ENCODE measurements at regions not wholly inside any gene's neighbourhood (a gene's known extent, or its start where the extent isn't known, plus 50 kb on each side); places are given as distances from the start of the nearest gene placed in this dataset.

DNA sequence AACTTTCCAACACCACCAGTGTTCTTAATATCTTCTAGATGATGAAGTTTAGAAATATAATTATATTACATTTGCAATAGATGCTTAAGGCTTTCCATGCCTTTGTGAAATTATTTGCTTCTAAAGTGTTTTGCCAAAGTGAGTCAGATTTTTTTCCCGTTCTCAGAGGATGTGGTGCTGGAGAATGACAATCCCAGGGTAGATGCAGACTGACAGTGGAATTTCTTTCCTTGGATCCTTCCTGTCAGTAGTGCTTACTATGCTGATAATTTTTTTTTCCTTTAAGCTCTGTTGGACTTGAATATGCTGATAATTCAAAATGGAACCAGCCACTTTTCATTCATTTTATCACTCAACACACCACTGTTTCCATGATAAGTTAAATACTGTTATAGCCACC, 59.9 kb upstream of the SOX4 start:
- no peak for DNase-seq
- Histone ChIP-seq H3K4me2 (replicated peaks; ENCODE audit: low read depth, low read length, poor library complexity, severe bottlenecking) (no peak overlapping the region), H3K9ac (ENCODE audit: low read length) (no peak overlapping the region), H3K9me3 (ENCODE audit: control extremely low read depth in 1 of 3, control insufficient read depth in 2 of 3, insufficient read depth in 1 of 3, low read length in 2 of 3) (no peaks in the 10 kb centered on the region), H3K4me3 (ENCODE audit: control extremely low read depth in 1 of 5, extremely low read depth in 1 of 5, insufficient read depth in 1 of 5, low read depth in 2 of 5, low read length in 4 of 5) (no peak overlapping the region), H3K79me2 (ENCODE audit: control insufficient read depth, insufficient read depth, low read length) (no peaks in the 10 kb centered on the region), H3K4me1 (ENCODE audit: control insufficient read depth in 2 of 2, insufficient read depth in 2 of 2, low read length in 2 of 2) (no peaks in the 10 kb centered on the region), H3K27me3 (replicated peaks in 1 of 4; ENCODE audit: control extremely low read depth in 1 of 4, control insufficient read depth in 3 of 4, insufficient read depth in 4 of 4, low read length in 3 of 4) (no peaks in the 10 kb centered on the region), H3K27ac (ENCODE audit: low read length in 2 of 2) (no peak overlapping the region), H2AFZ (ENCODE audit: insufficient read depth, low read depth, low read length, poor library complexity, severe bottlenecking) (no peak overlapping the region), H3K36me3 (replicated peaks in 1 of 2; ENCODE audit: control extremely low read depth in 1 of 2, control insufficient read depth in 1 of 2, extremely low read depth in 1 of 2, insufficient read depth in 2 of 2, low read length in 1 of 2) (no peaks in the 10 kb centered on the region), H4K20me1 (ENCODE audit: control insufficient read depth, insufficient read depth, low read length, poor library complexity, severe bottlenecking) (no peaks in the 10 kb centered on the region)
- Mint-ChIP-seq H3K9me3 (ENCODE audit: insufficient read depth) (no peaks in the 10 kb centered on the region), H3K4me3 (no peak overlapping the region), H3K4me1 (no peaks in the 10 kb centered on the region), H3K27ac (no peak overlapping the region), H3K27me3 (no peaks in the 10 kb centered on the region)
- ChIA-PET CTCF (no interaction called here), POLR2A (no interaction called here)
- TF ChIP-seq, protein P1, sequence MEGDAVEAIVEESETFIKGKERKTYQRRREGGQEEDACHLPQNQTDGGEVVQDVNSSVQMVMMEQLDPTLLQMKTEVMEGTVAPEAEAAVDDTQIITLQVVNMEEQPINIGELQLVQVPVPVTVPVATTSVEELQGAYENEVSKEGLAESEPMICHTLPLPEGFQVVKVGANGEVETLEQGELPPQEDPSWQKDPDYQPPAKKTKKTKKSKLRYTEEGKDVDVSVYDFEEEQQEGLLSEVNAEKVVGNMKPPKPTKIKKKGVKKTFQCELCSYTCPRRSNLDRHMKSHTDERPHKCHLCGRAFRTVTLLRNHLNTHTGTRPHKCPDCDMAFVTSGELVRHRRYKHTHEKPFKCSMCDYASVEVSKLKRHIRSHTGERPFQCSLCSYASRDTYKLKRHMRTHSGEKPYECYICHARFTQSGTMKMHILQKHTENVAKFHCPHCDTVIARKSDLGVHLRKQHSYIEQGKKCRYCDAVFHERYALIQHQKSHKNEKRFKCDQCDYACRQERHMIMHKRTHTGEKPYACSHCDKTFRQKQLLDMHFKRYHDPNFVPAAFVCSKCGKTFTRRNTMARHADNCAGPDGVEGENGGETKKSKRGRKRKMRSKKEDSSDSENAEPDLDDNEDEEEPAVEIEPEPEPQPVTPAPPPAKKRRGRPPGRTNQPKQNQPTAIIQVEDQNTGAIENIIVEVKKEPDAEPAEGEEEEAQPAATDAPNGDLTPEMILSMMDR (IDR thresholded peaks at IDR 0.05), result no peak
- no peak for TF ChIP-seq EZH2 (IDR thresholded peaks at IDR 0.05; ENCODE audit: borderline replicate concordance, insufficient read depth, low read depth, low read length, poor library complexity, severe bottlenecking)
- no CpG with 5 or more reads among the region's 1 CpG for WGBS (ENCODE audit: insufficient coverage)
- no peak for ATAC-seq (ENCODE audit: low read depth)
- intact Hi-C loops (cut with micrococcal nuclease), result no loop called here

DNA sequence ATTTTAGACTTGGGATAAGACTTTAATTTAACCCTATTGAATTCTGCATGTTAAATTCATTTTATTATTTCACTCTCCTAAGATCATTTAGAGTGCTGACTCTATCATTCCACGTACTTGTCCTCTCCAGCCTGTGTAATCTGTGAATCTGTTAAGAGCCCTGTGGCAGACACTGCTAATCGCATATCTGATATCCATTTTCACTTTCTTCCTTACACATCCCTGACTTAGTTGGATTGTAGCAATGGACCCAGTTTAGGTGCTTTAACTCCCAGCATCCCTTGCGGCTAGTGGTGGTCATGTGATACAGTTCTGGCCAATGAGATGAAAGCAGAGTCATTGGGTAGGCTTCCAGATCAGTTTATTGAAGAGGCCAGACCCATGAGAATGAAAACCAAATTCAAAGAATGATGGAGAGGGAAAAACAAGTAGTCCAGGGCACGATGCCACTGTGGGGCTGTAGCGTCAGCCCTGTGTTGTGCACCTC, 57.2 kb upstream of the SOX4 start:
- no peak for ATAC-seq (ENCODE audit: low read depth)

More for the DNA sequence above, 57.2 kb upstream of the SOX4 start:
- H3K4me3 Mint-ChIP-seq, result no peak overlapping the region
- Histone ChIP-seq H3K9me3 (ENCODE audit: control extremely low read depth in 1 of 3, control insufficient read depth in 2 of 3, insufficient read depth in 1 of 3, low read length in 2 of 3) (no peaks in the 10 kb centered on the region), H2AFZ (ENCODE audit: insufficient read depth, low read depth, low read length, poor library complexity, severe bottlenecking) (no peak overlapping the region), H3K79me2 (ENCODE audit: control insufficient read depth, insufficient read depth, low read length) (no peaks in the 10 kb centered on the region), H3K27me3 (replicated peaks in 1 of 4; ENCODE audit: control extremely low read depth in 1 of 4, control insufficient read depth in 3 of 4, insufficient read depth in 4 of 4, low read length in 3 of 4) (no peaks in the 10 kb centered on the region), H3K4me1 (ENCODE audit: control insufficient read depth in 2 of 2, insufficient read depth in 2 of 2, low read length in 2 of 2) (no peaks in the 10 kb centered on the region), H3K27ac (ENCODE audit: low read length in 2 of 2) (no peak overlapping the region), H4K20me1 (ENCODE audit: control insufficient read depth, insufficient read depth, low read length, poor library complexity, severe bottlenecking) (no peaks in the 10 kb centered on the region), H3K4me3 (ENCODE audit: control extremely low read depth in 1 of 5, extremely low read depth in 1 of 5, insufficient read depth in 1 of 5, low read depth in 2 of 5, low read length in 4 of 5) (no peak overlapping the region), H3K9ac (ENCODE audit: low read length) (no peak overlapping the region), H3K36me3 (replicated peaks in 1 of 2; ENCODE audit: control extremely low read depth in 1 of 2, control insufficient read depth in 1 of 2, extremely low read depth in 1 of 2, insufficient read depth in 2 of 2, low read length in 1 of 2) (no peaks in the 10 kb centered on the region), H3K4me2 (replicated peaks; ENCODE audit: low read depth, low read length, poor library complexity, severe bottlenecking) (no peak overlapping the region)
- WGBS (ENCODE audit: insufficient coverage), result 100% methylated on average over 3 of the region's 5 CpGs
- ChIA-PET POLR2A (no interaction called here), CTCF (no interaction called here)
- H3K27me3 Mint-ChIP-seq, result peaks cover 3% of the 10 kb centered on the region
- TF ChIP-seq EZH2 (IDR thresholded peaks at IDR 0.05; ENCODE audit: borderline replicate concordance, insufficient read depth, low read depth, low read length, poor library complexity, severe bottlenecking), result no peak
- TF ChIP-seq, protein P1 (IDR thresholded peaks at IDR 0.05), result no peak
- DNase-seq, result no peak
- no peaks in the 10 kb centered on the region for H3K4me1 Mint-ChIP-seq
- H3K9me3 Mint-ChIP-seq (ENCODE audit: insufficient read depth), result no peaks in the 10 kb centered on the region
- intact Hi-C loops (cut with micrococcal nuclease), result no loop called here
- H3K27ac Mint-ChIP-seq, result no peak overlapping the region

All from B cell (primary cell).